Tongue (tissue), 1 donor: ENCODE measurements at regions not wholly inside any gene's neighbourhood (a gene's known extent, or its start where the extent isn't known, plus 50 kb on each side); places are given as distances from the start of the nearest gene placed in this dataset.
"Not testable (repeated sequence)": the region's sequence is repeated elsewhere in the genome, so short reads cannot be mapped to it uniquely, and the experiment has no call there.

Experiments
- DNase-seq: peaks from one replicate; pipeline ENCODE4 v3.0.0-alpha.2; 2015

GRCh38 chr2:58425368-58425767 lies 184.2 kb upstream of the FANCL start:
- DNase-seq, result no peak

GRCh38 chr2:58419983-58420382 lies 178.9 kb upstream of the FANCL start:
- no peak for DNase-seq

GRCh38 chr2:58416696-58417095 lies 175.6 kb upstream of the FANCL start:
- DNase-seq, result no peak

GRCh38 chr2:58414506-58414905 lies 173.4 kb upstream of the FANCL start:
- DNase-seq, result no peak

- DNase-seq, result no peak
Measured at GRCh38 chr2:58410549-58410948, 169.4 kb upstream of the FANCL start.

GRCh38 chr2:58407487-58407886 lies 166.4 kb upstream of the FANCL start:
- DNase-seq, result no peak

- DNase-seq, result no peak
Measured at GRCh38 chr2:58405341-58405740, 164.2 kb upstream of the FANCL start.

GRCh38 chr2:58401936-58402335 lies 160.8 kb upstream of the FANCL start:
- no peak for DNase-seq

GRCh38 chr2:58398406-58398805 lies 157.3 kb upstream of the FANCL start:
- no peak for DNase-seq

- no peak for DNase-seq
Measured at GRCh38 chr2:58387701-58388100, 146.6 kb upstream of the FANCL start.

- DNase-seq, result not testable (repeated sequence)
Measured at GRCh38 chr2:58386904-58387303, 145.8 kb upstream of the FANCL start.

- peak; percentile 2 for DNase-seq
Measured at GRCh38 chr2:58378152-58378551, 137.0 kb upstream of the FANCL start.

GRCh38 chr2:58377181-58377580 lies 136.1 kb upstream of the FANCL start:
- DNase-seq, result no peak

- DNase-seq, result no peak
Measured at GRCh38 chr2:58376592-58376991, 135.5 kb upstream of the FANCL start.

- DNase-seq, result no peak
Measured at GRCh38 chr2:58369594-58369993, 128.5 kb upstream of the FANCL start.

GRCh38 chr2:58364098-58364497 lies 123.0 kb upstream of the FANCL start:
- DNase-seq, result no peak

GRCh38 chr2:58358026-58358425 lies 116.9 kb upstream of the FANCL start:
- no peak for DNase-seq

- DNase-seq, result no peak
Measured at GRCh38 chr2:58357521-58357920, 116.4 kb upstream of the FANCL start.

- no peak for DNase-seq
Measured at GRCh38 chr2:58354230-58354629, 113.1 kb upstream of the FANCL start.

GRCh38 chr2:58350484-58350883 lies 109.4 kb upstream of the FANCL start:
- no peak for DNase-seq

- DNase-seq, result no peak
Measured at GRCh38 chr2:58347810-58348209, 106.7 kb upstream of the FANCL start.

GRCh38 chr2:58341047-58341446 lies 99.9 kb upstream of the FANCL start:
- DNase-seq, result no peak

GRCh38 chr2:58339548-58340243 lies 98.6 kb upstream of the FANCL start:
- no peak for DNase-seq

- peak; percentile 16 for DNase-seq
Measured at GRCh38 chr2:58336416-58336815, 95.3 kb upstream of the FANCL start.

- DNase-seq, result no peak
Measured at GRCh38 chr2:58334414-58334813, 93.3 kb upstream of the FANCL start.
